GM21447 (cell line): ENCODE measurements at regions not wholly inside any gene's neighbourhood (a gene's known extent, or its start where the extent isn't known, plus 50 kb on each side); places are given as distances from the start of the nearest gene placed in this dataset.
"Not testable (repeated sequence)": the region's sequence is repeated elsewhere in the genome, so short reads cannot be mapped to it uniquely, and the experiment has no call there.

Experiments used
- ATAC-seq: cut with Tn5 transposase; IDR thresholded peaks from one replicate; pipeline ENCODE4 v1.9.1; 2021; ENCODE audit not compliant: unreplicated experiment

GRCh38 chr7:121744877-121745276, 128.1 kb upstream of the PTPRZ1 start:
- ATAC-seq = no peak

GRCh38 chr7:121744319-121744718, 128.6 kb upstream of the PTPRZ1 start:
- ATAC-seq = no peak

GRCh38 chr7:121741896-121742295, 131.1 kb upstream of the PTPRZ1 start:
- ATAC-seq = no peak

- ATAC-seq = no peak
Observed at GRCh38 chr7:121739465-121739864, 133.5 kb upstream of the PTPRZ1 start.

GRCh38 chr7:121730869-121731268, 142.1 kb upstream of the PTPRZ1 start:
- ATAC-seq = no peak

GRCh38 chr7:121714559-121715303, 158.2 kb upstream of the PTPRZ1 start:
- ATAC-seq = no peak

GRCh38 chr7:121712961-121713360, 160.0 kb upstream of the PTPRZ1 start:
- ATAC-seq = not testable (repeated sequence)

- no peak for ATAC-seq
Observed at GRCh38 chr7:121697731-121698316, 175.1 kb upstream of the PTPRZ1 start.

- ATAC-seq = no peak
Observed at GRCh38 chr7:121696954-121697353, 176.0 kb upstream of the PTPRZ1 start.

GRCh38 chr7:121689749-121690148, 183.2 kb upstream of the PTPRZ1 start:
- no peak for ATAC-seq

GRCh38 chr7:121681700-121682099, 191.3 kb upstream of the PTPRZ1 start:
- ATAC-seq = no peak

GRCh38 chr7:121676168-121676567, 196.8 kb upstream of the PTPRZ1 start:
- no peak for ATAC-seq

GRCh38 chr7:121674455-121674854, 198.5 kb upstream of the PTPRZ1 start:
- not testable (repeated sequence) for ATAC-seq

- ATAC-seq = no peak
Observed at GRCh38 chr7:121669144-121669543, 203.8 kb upstream of the PTPRZ1 start.

GRCh38 chr7:121666306-121666705, 206.7 kb upstream of the PTPRZ1 start:
- ATAC-seq = no peak

- no peak for ATAC-seq
Observed at GRCh38 chr7:121643320-121643719, 229.6 kb upstream of the PTPRZ1 start.

GRCh38 chr7:121639705-121640104, 233.3 kb upstream of the PTPRZ1 start:
- ATAC-seq = no peak

- ATAC-seq = no peak
Observed at GRCh38 chr7:121638286-121638685, 234.7 kb upstream of the PTPRZ1 start.

- ATAC-seq = no peak
Observed at GRCh38 chr7:121634356-121634755, 238.2 kb upstream of the FAM3C start.

- ATAC-seq = no peak
Observed at GRCh38 chr7:121633186-121633585, 237.1 kb upstream of the FAM3C start.

- ATAC-seq = no peak
Observed at GRCh38 chr7:121624958-121625357, 228.8 kb upstream of the FAM3C start.

- no peak for ATAC-seq
Observed at GRCh38 chr7:121623130-121623872, 227.2 kb upstream of the FAM3C start.
